ENCODE measurements at regions not wholly inside any gene's neighbourhood (a gene's known extent, or its start where the extent isn't known, plus 50 kb on each side); places are given as distances from the start of the nearest gene placed in this dataset.

GRCh38 chr5:154117930-154118329 is 72.6 kb upstream of the GALNT10 start:
- Histone ChIP-seq H3K36me3 (ENCODE audit: control insufficient read depth in 1 of 2, insufficient read depth in 2 of 2, low read length in 1 of 2) (no peaks in the 10 kb centered on the region), H3K27ac (ENCODE audit: low read depth in 1 of 2, low read length in 2 of 2) (no peak overlapping the region), H3K4me3 (ENCODE audit: low read length in 2 of 2) (no peak overlapping the region), H3K4me1 (ENCODE audit: control insufficient read depth in 1 of 2, insufficient read depth in 2 of 2, low read length in 2 of 2) (no peaks in the 10 kb centered on the region), H3K27me3 (ENCODE audit: control insufficient read depth in 1 of 2, insufficient read depth in 2 of 2, low read length in 1 of 2) (no peaks in the 10 kb centered on the region), H3K9me3 (ENCODE audit: control insufficient read depth, low read length) (no peaks in the 10 kb centered on the region)
- ATAC-seq (ENCODE audit: low FRiP score) = no peak
- no peak for DNase-seq
- WGBS, 2 donors = 93 to 95% methylated on average over 3 of the region's 3 CpGs
- intact Hi-C loops (cut with DNase I) = no loop called here

GRCh38 chr5:154118385-154118784 is 72.1 kb upstream of the GALNT10 start:
- no peak for DNase-seq
- no peaks in the 10 kb centered on the region for H3K27me3 ChIP-seq (ENCODE audit: control insufficient read depth in 1 of 2, insufficient read depth in 2 of 2, low read length in 1 of 2)
- no peak overlapping the region for H3K4me3 ChIP-seq (ENCODE audit: low read length in 2 of 2)
- ATAC-seq (ENCODE audit: low FRiP score) = no peak
- H3K27ac ChIP-seq (ENCODE audit: low read depth in 1 of 2, low read length in 2 of 2) = no peak overlapping the region
- intact Hi-C loops (cut with DNase I) = no loop called here
- WGBS, 2 donors = 82 to 84% methylated on average over 2 of the region's 2 CpGs
- H3K4me1 ChIP-seq (ENCODE audit: control insufficient read depth in 1 of 2, insufficient read depth in 2 of 2, low read length in 2 of 2) = no peaks in the 10 kb centered on the region
- no peaks in the 10 kb centered on the region for H3K9me3 ChIP-seq (ENCODE audit: control insufficient read depth, low read length)
- no peaks in the 10 kb centered on the region for H3K36me3 ChIP-seq (ENCODE audit: control insufficient read depth in 1 of 2, insufficient read depth in 2 of 2, low read length in 1 of 2)

- WGBS, 2 donors = 75 to 78% methylated on average over 4 of the region's 4 CpGs
- Histone ChIP-seq H3K4me3 (ENCODE audit: low read length in 2 of 2) (no peak overlapping the region), H3K27me3 (ENCODE audit: control insufficient read depth in 1 of 2, insufficient read depth in 2 of 2, low read length in 1 of 2) (no peaks in the 10 kb centered on the region), H3K36me3 (ENCODE audit: control insufficient read depth in 1 of 2, insufficient read depth in 2 of 2, low read length in 1 of 2) (no peaks in the 10 kb centered on the region), H3K9me3 (ENCODE audit: control insufficient read depth, low read length) (no peaks in the 10 kb centered on the region), H3K27ac (ENCODE audit: low read depth in 1 of 2, low read length in 2 of 2) (no peak overlapping the region), H3K4me1 (ENCODE audit: control insufficient read depth in 1 of 2, insufficient read depth in 2 of 2, low read length in 2 of 2) (no peaks in the 10 kb centered on the region)
- intact Hi-C loops (cut with DNase I) = no loop called here
- DNase-seq = no peak
- no peak for ATAC-seq (ENCODE audit: low FRiP score)
These were observed 71.6 kb upstream of the GALNT10 start for GRCh38 chr5:154118893-154119336.

GRCh38 chr5:154129013-154129412 is 61.5 kb upstream of the GALNT10 start:
- Histone ChIP-seq H3K4me3 (ENCODE audit: low read length in 2 of 2) (no peak overlapping the region), H3K9me3 (ENCODE audit: control insufficient read depth, low read length) (no peaks in the 10 kb centered on the region), H3K36me3 (ENCODE audit: control insufficient read depth in 1 of 2, insufficient read depth in 2 of 2, low read length in 1 of 2) (no peaks in the 10 kb centered on the region), H3K27ac (ENCODE audit: low read depth in 1 of 2, low read length in 2 of 2) (no peak overlapping the region), H3K4me1 (ENCODE audit: control insufficient read depth in 1 of 2, insufficient read depth in 2 of 2, low read length in 2 of 2) (no peaks in the 10 kb centered on the region), H3K27me3 (ENCODE audit: control insufficient read depth in 1 of 2, insufficient read depth in 2 of 2, low read length in 1 of 2) (no peaks in the 10 kb centered on the region)
- intact Hi-C loops (cut with DNase I) = no loop called here
- ATAC-seq (ENCODE audit: low FRiP score) = no peak
- whole genome bisulfite sequencing, 2 donors = 98 to 99% methylated on average over 3 of the region's 3 CpGs
- no peak for DNase-seq

GRCh38 chr5:154129921-154130320 is 60.6 kb upstream of the GALNT10 start:
- DNase-seq = no peak
- no peak for ATAC-seq (ENCODE audit: low FRiP score)
- Histone ChIP-seq H3K27ac (ENCODE audit: low read depth in 1 of 2, low read length in 2 of 2) (no peak overlapping the region), H3K36me3 (ENCODE audit: control insufficient read depth in 1 of 2, insufficient read depth in 2 of 2, low read length in 1 of 2) (no peaks in the 10 kb centered on the region), H3K4me3 (ENCODE audit: low read length in 2 of 2) (no peak overlapping the region), H3K27me3 (ENCODE audit: control insufficient read depth in 1 of 2, insufficient read depth in 2 of 2, low read length in 1 of 2) (no peaks in the 10 kb centered on the region), H3K9me3 (ENCODE audit: control insufficient read depth, low read length) (no peaks in the 10 kb centered on the region), H3K4me1 (ENCODE audit: control insufficient read depth in 1 of 2, insufficient read depth in 2 of 2, low read length in 2 of 2) (no peaks in the 10 kb centered on the region)
- intact Hi-C loops (cut with DNase I) = no loop called here
- WGBS, 2 donors = 88 to 90% methylated on average over 1 of the region's 1 CpG

- 70 to 71% methylated on average over 5 of the region's 5 CpGs for WGBS, 2 donors
- Histone ChIP-seq H3K9me3 (ENCODE audit: control insufficient read depth, low read length) (no peaks in the 10 kb centered on the region), H3K36me3 (ENCODE audit: control insufficient read depth in 1 of 2, insufficient read depth in 2 of 2, low read length in 1 of 2) (no peaks in the 10 kb centered on the region), H3K27me3 (ENCODE audit: control insufficient read depth in 1 of 2, insufficient read depth in 2 of 2, low read length in 1 of 2) (no peaks in the 10 kb centered on the region), H3K27ac (ENCODE audit: low read depth in 1 of 2, low read length in 2 of 2) (no peak overlapping the region), H3K4me1 (ENCODE audit: control insufficient read depth in 1 of 2, insufficient read depth in 2 of 2, low read length in 2 of 2) (no peaks in the 10 kb centered on the region), H3K4me3 (ENCODE audit: low read length in 2 of 2) (no peak overlapping the region)
- ATAC-seq (ENCODE audit: low FRiP score) (no peak), DNase-seq (no peak)
- intact Hi-C loops (cut with DNase I) = no loop called here
These were observed 58.7 kb upstream of the GALNT10 start for GRCh38 chr5:154131817-154132216.

GRCh38 chr5:154132718-154133307 is 57.7 kb upstream of the GALNT10 start:
- H3K27me3 ChIP-seq (ENCODE audit: control insufficient read depth in 1 of 2, insufficient read depth in 2 of 2, low read length in 1 of 2) = no peaks in the 10 kb centered on the region
- no peak overlapping the region for H3K27ac ChIP-seq (ENCODE audit: low read depth in 1 of 2, low read length in 2 of 2)
- WGBS, 2 donors = 70 to 75% methylated on average over 6 of the region's 6 CpGs
- intact Hi-C loops (cut with DNase I) = no loop called here
- ATAC-seq (ENCODE audit: low FRiP score) (no peak), DNase-seq (no peak)
- no peaks in the 10 kb centered on the region for H3K4me1 ChIP-seq (ENCODE audit: control insufficient read depth in 1 of 2, insufficient read depth in 2 of 2, low read length in 2 of 2)
- H3K36me3 ChIP-seq (ENCODE audit: control insufficient read depth in 1 of 2, insufficient read depth in 2 of 2, low read length in 1 of 2) = no peaks in the 10 kb centered on the region
- no peaks in the 10 kb centered on the region for H3K9me3 ChIP-seq (ENCODE audit: control insufficient read depth, low read length)
- H3K4me3 ChIP-seq (ENCODE audit: low read length in 2 of 2) = no peak overlapping the region

- no peak for ATAC-seq (ENCODE audit: low FRiP score)
- H3K9me3 ChIP-seq (ENCODE audit: control insufficient read depth, low read length) = no peaks in the 10 kb centered on the region
- no peak overlapping the region for H3K27ac ChIP-seq (ENCODE audit: low read depth in 1 of 2, low read length in 2 of 2)
- no peaks in the 10 kb centered on the region for H3K36me3 ChIP-seq (ENCODE audit: control insufficient read depth in 1 of 2, insufficient read depth in 2 of 2, low read length in 1 of 2)
- WGBS, 2 donors = 90 to 93% methylated on average over 10 of the region's 10 CpGs
- H3K4me1 ChIP-seq (ENCODE audit: control insufficient read depth in 1 of 2, insufficient read depth in 2 of 2, low read length in 2 of 2) = no peaks in the 10 kb centered on the region
- H3K4me3 ChIP-seq (ENCODE audit: low read length in 2 of 2) = no peak overlapping the region
- intact Hi-C loops (cut with DNase I) = no loop called here
- no peak for DNase-seq
- no peaks in the 10 kb centered on the region for H3K27me3 ChIP-seq (ENCODE audit: control insufficient read depth in 1 of 2, insufficient read depth in 2 of 2, low read length in 1 of 2)
These were observed 56.9 kb upstream of the GALNT10 start for GRCh38 chr5:154133591-154133990.

GRCh38 chr5:154134499-154134898 is 56.0 kb upstream of the GALNT10 start:
- no peak for DNase-seq
- ATAC-seq (ENCODE audit: low FRiP score) = no peak
- H3K9me3 ChIP-seq (ENCODE audit: control insufficient read depth, low read length) = no peaks in the 10 kb centered on the region
- intact Hi-C loops (cut with DNase I) = no loop called here
- no peaks in the 10 kb centered on the region for H3K27me3 ChIP-seq (ENCODE audit: control insufficient read depth in 1 of 2, insufficient read depth in 2 of 2, low read length in 1 of 2)
- no peak overlapping the region for H3K27ac ChIP-seq (ENCODE audit: low read depth in 1 of 2, low read length in 2 of 2)
- 93 to 94% methylated on average over 2 of the region's 2 CpGs for WGBS, 2 donors
- no peaks in the 10 kb centered on the region for H3K4me1 ChIP-seq (ENCODE audit: control insufficient read depth in 1 of 2, insufficient read depth in 2 of 2, low read length in 2 of 2)
- no peak overlapping the region for H3K4me3 ChIP-seq (ENCODE audit: low read length in 2 of 2)
- no peaks in the 10 kb centered on the region for H3K36me3 ChIP-seq (ENCODE audit: control insufficient read depth in 1 of 2, insufficient read depth in 2 of 2, low read length in 1 of 2)
